HG03442 (cell line): ENCODE measurements at regions not wholly inside any gene's neighbourhood (a gene's known extent, or its start where the extent isn't known, plus 50 kb on each side); places are given as distances from the start of the nearest gene placed in this dataset.
"Not testable (repeated sequence)": the region's sequence is repeated elsewhere in the genome, so short reads cannot be mapped to it uniquely, and the experiment has no call there.

Experiments used
- ATAC-seq: cut with Tn5 transposase; IDR thresholded peaks from one replicate; pipeline ENCODE4 v1.9.1; 2021; ENCODE audit warnings: mild to moderate bottlenecking, moderate library complexity; ENCODE audit not compliant: unreplicated experiment

GRCh38 chr3:151557068-151557840 is 96.4 kb upstream of the IGSF10 start:
- no peak for ATAC-seq

- no peak for ATAC-seq
Observed at GRCh38 chr3:151556596-151556995, 95.7 kb upstream of the IGSF10 start.

- ATAC-seq = no peak
Observed at GRCh38 chr3:151555523-151555922, 94.7 kb upstream of the IGSF10 start.

- no peak for ATAC-seq
Observed at GRCh38 chr3:151553888-151554287, 93.0 kb upstream of the IGSF10 start.

GRCh38 chr3:151552589-151552988 is 91.7 kb upstream of the IGSF10 start:
- ATAC-seq = no peak

GRCh38 chr3:151550642-151551041 is 89.8 kb upstream of the IGSF10 start:
- ATAC-seq = no peak

GRCh38 chr3:151550025-151550618 is 89.3 kb upstream of the IGSF10 start:
- ATAC-seq = no peak

GRCh38 chr3:151548195-151548594 is 87.3 kb upstream of the IGSF10 start:
- ATAC-seq = no peak

GRCh38 chr3:151544164-151544548 is 83.3 kb upstream of the IGSF10 start:
- no peak for ATAC-seq

GRCh38 chr3:151541178-151541577 is 80.3 kb upstream of the IGSF10 start:
- ATAC-seq = no peak

GRCh38 chr3:151539599-151539998 is 78.7 kb upstream of the IGSF10 start:
- no peak for ATAC-seq

GRCh38 chr3:151538456-151539393 is 77.9 kb upstream of the IGSF10 start:
- ATAC-seq = no peak

- no peak for ATAC-seq
Observed at GRCh38 chr3:151537726-151538125, 76.9 kb upstream of the IGSF10 start.

GRCh38 chr3:151526757-151527156 is 65.9 kb upstream of the IGSF10 start:
- ATAC-seq = no peak

GRCh38 chr3:151520105-151520504 is 59.2 kb upstream of the IGSF10 start:
- ATAC-seq = no peak

GRCh38 chr3:151511433-151511832 is 50.6 kb upstream of the IGSF10 start:
- ATAC-seq = not testable (repeated sequence)
